ENCODE measurements at regions not wholly inside any gene's neighbourhood (a gene's known extent, or its start where the extent isn't known, plus 50 kb on each side); places are given as distances from the start of the nearest gene placed in this dataset.

DNA sequence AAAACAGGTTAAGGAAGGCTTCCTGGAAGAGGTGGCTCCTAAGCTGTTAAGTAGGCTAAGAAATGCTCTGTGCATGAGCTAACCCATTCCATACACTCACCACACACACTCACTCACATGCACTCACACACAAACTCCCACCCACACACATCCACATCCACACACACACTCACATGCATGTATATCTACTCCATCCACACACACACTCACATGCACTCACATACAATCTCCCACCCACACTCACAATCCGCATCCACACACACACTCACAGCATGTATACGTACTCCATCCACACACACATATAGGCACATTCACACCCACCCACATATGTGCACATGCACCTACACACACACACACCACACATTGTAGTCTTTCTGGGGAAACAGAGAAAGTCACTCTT lies 89.3 kb upstream of the HNF1B start:
- no peaks in the 10 kb centered on the region for H3K36me3 Mint-ChIP-seq
- no peak overlapping the region for H3K4me3 Mint-ChIP-seq
- H3K27ac Mint-ChIP-seq: no peak overlapping the region
- peaks cover 24% of the 10 kb centered on the region for H3K27me3 Mint-ChIP-seq
- no peaks in the 10 kb centered on the region for H3K9me3 Mint-ChIP-seq (ENCODE audit: low read depth)
- peaks cover 1% of the 10 kb centered on the region for H3K4me1 Mint-ChIP-seq (ENCODE audit: low read depth)

- peaks cover 26% of the 10 kb centered on the region for H3K27me3 Mint-ChIP-seq
- H3K4me1 Mint-ChIP-seq (ENCODE audit: low read depth): peaks cover 3% of the 10 kb centered on the region
- H3K36me3 Mint-ChIP-seq: no peaks in the 10 kb centered on the region
- no peak overlapping the region for H3K27ac Mint-ChIP-seq
- H3K9me3 Mint-ChIP-seq (ENCODE audit: low read depth): no peaks in the 10 kb centered on the region
- H3K4me3 Mint-ChIP-seq: no peak overlapping the region
These were observed 88.5 kb upstream of the HNF1B start for GRCh38 chr17:37833237-37833859.

DNA sequence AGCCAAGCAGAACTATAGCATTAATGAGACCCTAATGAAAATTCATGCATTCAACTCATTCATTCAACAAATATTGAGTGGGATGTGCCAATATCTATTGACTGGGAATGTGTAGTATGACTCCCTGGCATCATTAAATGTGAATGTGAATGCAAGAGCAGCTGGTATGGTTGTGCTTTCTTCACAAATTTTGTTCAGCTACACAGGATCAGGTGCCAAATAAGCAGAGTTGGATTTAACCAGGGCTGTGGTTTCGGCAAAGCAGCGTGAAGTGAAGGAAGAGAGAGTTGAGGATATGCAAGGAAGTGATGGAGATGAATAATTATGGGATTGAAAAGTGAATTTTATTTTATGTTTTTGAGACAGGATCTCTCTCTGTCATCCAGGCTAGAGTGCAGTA lies 87.1 kb upstream of the HNF1B start:
- no peak overlapping the region for H3K4me3 Mint-ChIP-seq
- H3K9me3 Mint-ChIP-seq (ENCODE audit: low read depth): no peaks in the 10 kb centered on the region
- no peak overlapping the region for H3K27ac Mint-ChIP-seq
- peaks cover 27% of the 10 kb centered on the region for H3K27me3 Mint-ChIP-seq
- peaks cover 3% of the 10 kb centered on the region for H3K4me1 Mint-ChIP-seq (ENCODE audit: low read depth)
- no peaks in the 10 kb centered on the region for H3K36me3 Mint-ChIP-seq

- H3K27me3 Mint-ChIP-seq: peaks cover 27% of the 10 kb centered on the region
- H3K4me3 Mint-ChIP-seq: no peak overlapping the region
- peaks cover 3% of the 10 kb centered on the region for H3K4me1 Mint-ChIP-seq (ENCODE audit: low read depth)
- H3K9me3 Mint-ChIP-seq (ENCODE audit: low read depth): no peaks in the 10 kb centered on the region
- H3K36me3 Mint-ChIP-seq: no peaks in the 10 kb centered on the region
- H3K27ac Mint-ChIP-seq: no peak overlapping the region
These were observed 86.6 kb upstream of the HNF1B start for GRCh38 chr17:37831492-37831891.

- Mint-ChIP-seq H3K9me3 (ENCODE audit: low read depth) (no peaks in the 10 kb centered on the region), H3K27ac (no peak overlapping the region), H3K36me3 (no peaks in the 10 kb centered on the region), H3K4me1 (ENCODE audit: low read depth) (peaks cover 3% of the 10 kb centered on the region), H3K4me3 (no peak overlapping the region), H3K27me3 (peaks cover 24% of the 10 kb centered on the region)
These were observed 85.5 kb upstream of the HNF1B start for GRCh38 chr17:37830151-37830993.

DNA sequence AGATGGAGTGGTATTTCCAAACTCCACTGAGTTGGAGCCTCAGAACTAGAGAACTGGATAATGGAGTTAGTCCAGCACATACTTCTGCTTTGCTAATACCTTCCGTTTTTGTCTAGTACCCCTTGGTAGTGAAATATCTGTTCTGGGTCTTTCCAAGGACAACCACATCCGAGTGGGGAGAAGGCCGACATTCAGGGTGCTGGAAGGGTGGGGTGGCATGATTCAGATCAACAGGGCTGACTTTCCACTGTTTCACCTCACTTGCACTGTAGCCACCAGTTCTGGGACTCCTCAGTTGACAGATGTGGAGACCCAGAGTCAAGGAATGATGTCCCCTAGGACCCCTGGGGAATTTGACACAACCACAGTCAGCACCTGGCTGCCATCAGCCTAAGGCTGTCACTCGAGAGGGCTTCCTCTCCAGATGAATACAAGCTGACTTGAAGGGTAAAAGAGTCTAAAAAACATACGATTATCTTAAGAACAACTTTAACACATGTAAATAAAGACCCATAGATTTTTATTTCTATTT lies 84.8 kb upstream of the HNF1B start:
- H3K9me3 Mint-ChIP-seq (ENCODE audit: low read depth): no peaks in the 10 kb centered on the region
- H3K27me3 Mint-ChIP-seq: peaks cover 24% of the 10 kb centered on the region
- H3K4me3 Mint-ChIP-seq: no peak overlapping the region
- peaks cover 3% of the 10 kb centered on the region for H3K4me1 Mint-ChIP-seq (ENCODE audit: low read depth)
- no peak overlapping the region for H3K27ac Mint-ChIP-seq
- no peaks in the 10 kb centered on the region for H3K36me3 Mint-ChIP-seq

DNA sequence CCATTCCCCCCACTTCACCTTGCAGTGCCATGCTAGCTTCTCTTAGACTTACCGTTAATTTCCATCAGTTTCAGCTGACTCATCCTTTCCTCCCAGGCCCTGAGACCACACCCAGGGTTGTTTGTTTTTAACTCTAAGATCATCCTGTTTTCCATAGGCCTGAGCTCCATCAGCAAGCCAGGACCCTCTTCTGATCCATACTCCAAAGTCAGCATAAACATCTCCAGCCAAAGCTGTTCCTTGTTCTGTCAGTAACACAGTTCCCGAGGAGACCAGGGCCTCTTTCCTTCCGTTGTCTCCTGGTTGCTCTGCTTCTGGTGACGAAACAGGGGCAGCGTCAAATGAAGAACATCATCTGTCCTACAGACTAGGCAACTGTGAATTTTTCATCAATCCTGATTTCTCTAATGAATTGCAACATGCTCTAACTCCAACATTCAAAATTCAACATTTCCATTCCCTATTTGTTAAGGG lies 83.8 kb upstream of the HNF1B start:
- Mint-ChIP-seq H3K4me1 (ENCODE audit: low read depth) (peaks cover 3% of the 10 kb centered on the region), H3K9me3 (ENCODE audit: low read depth) (no peaks in the 10 kb centered on the region), H3K36me3 (no peaks in the 10 kb centered on the region), H3K27me3 (peaks cover 22% of the 10 kb centered on the region), H3K4me3 (no peak overlapping the region), H3K27ac (peak overlapping the region; percentile 2)

GRCh38 chr17:37827905-37828650 lies 83.2 kb upstream of the HNF1B start:
- no peaks in the 10 kb centered on the region for H3K36me3 Mint-ChIP-seq
- peaks cover 3% of the 10 kb centered on the region for H3K4me1 Mint-ChIP-seq (ENCODE audit: low read depth)
- H3K4me3 Mint-ChIP-seq: no peak overlapping the region
- peak overlapping the region; percentile 2 for H3K27ac Mint-ChIP-seq
- H3K27me3 Mint-ChIP-seq: peaks cover 22% of the 10 kb centered on the region
- H3K9me3 Mint-ChIP-seq (ENCODE audit: low read depth): no peaks in the 10 kb centered on the region

DNA sequence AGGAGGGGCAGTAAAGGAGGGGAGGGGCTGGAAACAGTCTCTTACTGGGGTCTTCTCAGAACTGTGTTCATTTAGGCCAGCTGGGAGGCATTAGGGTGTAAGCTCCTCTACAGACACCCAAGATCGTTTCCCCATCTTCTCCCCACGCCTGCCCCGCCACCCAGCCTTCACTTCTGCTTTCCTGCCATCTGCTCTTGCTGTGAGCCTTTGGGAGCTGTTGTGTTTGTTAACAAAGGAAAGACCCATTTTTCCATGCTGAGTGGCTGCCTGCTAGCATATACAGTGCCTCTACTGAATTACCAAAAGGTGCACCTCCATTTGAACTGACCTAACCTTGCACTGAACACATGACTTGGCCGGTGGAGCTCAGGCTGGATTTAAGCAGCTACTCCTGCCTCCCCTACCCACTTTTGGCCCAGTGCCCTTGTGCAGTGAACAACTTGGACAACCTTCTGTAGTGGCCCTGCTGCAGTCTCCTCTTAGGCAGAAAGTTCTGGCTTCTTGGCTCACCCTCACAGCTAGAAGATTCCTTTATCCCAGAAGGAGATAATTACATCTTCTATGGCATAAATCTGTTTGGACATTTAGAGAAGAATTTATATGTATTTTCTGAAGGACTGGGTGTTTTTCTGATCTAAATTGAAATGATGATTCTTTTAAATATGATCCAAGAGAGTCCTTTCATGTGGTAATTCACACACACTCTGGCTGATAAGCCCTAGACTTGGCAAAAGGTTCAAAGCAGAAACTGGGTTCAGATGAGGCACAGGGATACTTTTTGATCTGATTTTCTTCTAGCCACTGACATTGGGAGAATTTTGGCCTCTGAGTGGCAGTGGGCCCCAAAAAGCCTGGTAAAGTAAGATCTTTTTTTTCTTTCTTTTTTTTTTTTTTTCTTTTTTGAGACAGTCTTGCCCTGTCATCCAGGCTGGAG lies 81.9 kb upstream of the HNF1B start:
- H3K4me1 Mint-ChIP-seq (ENCODE audit: low read depth): peaks cover 2% of the 10 kb centered on the region
- no peak overlapping the region for H3K27ac Mint-ChIP-seq
- no peak overlapping the region for H3K4me3 Mint-ChIP-seq
- no peaks in the 10 kb centered on the region for H3K9me3 Mint-ChIP-seq (ENCODE audit: low read depth)
- peaks cover 18% of the 10 kb centered on the region for H3K27me3 Mint-ChIP-seq
- H3K36me3 Mint-ChIP-seq: no peaks in the 10 kb centered on the region

GRCh38 chr17:37825851-37826250 lies 81.0 kb upstream of the HNF1B start:
- Mint-ChIP-seq H3K9me3 (ENCODE audit: low read depth) (no peaks in the 10 kb centered on the region), H3K4me1 (ENCODE audit: low read depth) (peaks cover 2% of the 10 kb centered on the region), H3K4me3 (no peak overlapping the region), H3K27me3 (peaks cover 13% of the 10 kb centered on the region), H3K36me3 (no peaks in the 10 kb centered on the region), H3K27ac (no peak overlapping the region)

GRCh38 chr17:37824534-37825485 lies 80.0 kb upstream of the HNF1B start:
- Mint-ChIP-seq H3K9me3 (ENCODE audit: low read depth) (no peaks in the 10 kb centered on the region), H3K36me3 (no peaks in the 10 kb centered on the region), H3K27me3 (peaks cover 9% of the 10 kb centered on the region), H3K4me1 (ENCODE audit: low read depth) (peaks cover 2% of the 10 kb centered on the region), H3K4me3 (no peak overlapping the region), H3K27ac (no peak overlapping the region)

- Mint-ChIP-seq H3K27me3 (peaks cover 8% of the 10 kb centered on the region), H3K27ac (no peak overlapping the region), H3K4me1 (ENCODE audit: low read depth) (peaks cover 2% of the 10 kb centered on the region), H3K4me3 (no peak overlapping the region), H3K9me3 (ENCODE audit: low read depth) (no peaks in the 10 kb centered on the region), H3K36me3 (no peaks in the 10 kb centered on the region)
These were observed 79.1 kb upstream of the HNF1B start for GRCh38 chr17:37823996-37824395.

GRCh38 chr17:37820995-37821713 lies 76.3 kb upstream of the HNF1B start:
- Mint-ChIP-seq H3K27ac (no peak overlapping the region), H3K36me3 (no peaks in the 10 kb centered on the region), H3K27me3 (peaks cover 4% of the 10 kb centered on the region), H3K9me3 (ENCODE audit: low read depth) (no peaks in the 10 kb centered on the region), H3K4me1 (ENCODE audit: low read depth) (no peaks in the 10 kb centered on the region), H3K4me3 (no peak overlapping the region)
